PC-9 (cell line): ENCODE measurements at regions not wholly inside any gene's neighbourhood (a gene's known extent, or its start where the extent isn't known, plus 50 kb on each side); places are given as distances from the start of the nearest gene placed in this dataset.
A peak's percentile ranks its signal among the peaks of the same experiment; 100 is the strongest.

Experiments used
- BruUV-seq: library from RNA; stranded (reverse); fragments of 400-500 nt; replicated peaks from 2 replicates; lab custom pipeline; 2021; lab: Mats Ljungman, UMichigan
- CTCF ChIA-PET: fragments of 300-600 bp; sonication (Branson Sonifier 250); formaldehyde crosslinking; loops from one replicate; lab custom pipeline; 2022; ENCODE audit warnings: antibody characterized with exemption; lab: Charles Lee
- POLR2A ChIA-PET: fragments of 300-600 bp; sonication (Branson Sonifier 250); formaldehyde crosslinking; loops from one replicate; lab custom pipeline; 2022; ENCODE audit warnings: antibody characterized with exemption; ENCODE audit not compliant: unreplicated experiment; lab: Charles Lee
- DNase-seq, 2 experiments: peaks; one replicate each; pipeline versions ENCODE4 v3.0.0 to v3.0.0-alpha.2; 2015 to 2022; ENCODE audit warnings: mixed read lengths in 1 of 2
- H2AFZ ChIP-seq: fragments of 200-600 bp; sonication (generic); 2 replicates; pipeline ENCODE4 v1.8.1; 2017; ENCODE audit warnings: antibody characterized with exemption
- H3F3A ChIP-seq: fragments of 200-600 bp; sonication (generic); 2 replicates; pipeline ENCODE4 v1.8.1; 2017; ENCODE audit warnings: antibody characterized with exemption, mild to moderate bottlenecking, low read depth; ENCODE audit not compliant: insufficient read depth
- H3K27ac ChIP-seq: fragments of 200-600 bp; sonication (generic); 2 replicates; pipeline ENCODE4 v1.6.1; 2016; ENCODE audit warnings: mixed run types
- H3K27me3 ChIP-seq: fragments of 200-600 bp; sonication (generic); 2 replicates; pipeline ENCODE4 v1.6.1; 2016; ENCODE audit warnings: low read depth, mixed run types; ENCODE audit not compliant: insufficient read depth
- H3K36me3 ChIP-seq: fragments of 200-600 bp; sonication (generic); 2 replicates; pipeline ENCODE4 v1.6.1; 2016; ENCODE audit warnings: low read depth, mixed run types
- H3K4me1 ChIP-seq: fragments of 200-600 bp; sonication (generic); replicated peaks from 2 replicates; pipeline ENCODE4 v1.6.1; 2016; ENCODE audit warnings: mixed run types; ENCODE audit not compliant: insufficient read depth
- H3K4me2 ChIP-seq: fragments of 200-600 bp; sonication (generic); 2 replicates; pipeline ENCODE4 v1.6.1; 2017; ENCODE audit warnings: mixed run types
- H3K4me3 ChIP-seq: fragments of 200-600 bp; sonication (generic); 2 replicates; pipeline ENCODE4 v1.6.1; 2016; ENCODE audit warnings: mixed run types
- H3K79me2 ChIP-seq: fragments of 200-600 bp; sonication (generic); 2 replicates; pipeline ENCODE4 v1.6.1; 2017; ENCODE audit warnings: low read depth, mixed run types
- H3K9me2 ChIP-seq: fragments of 200-600 bp; sonication (generic); 2 replicates; pipeline ENCODE4 v1.8.1; 2017; ENCODE audit warnings: mild to moderate bottlenecking; ENCODE audit not compliant: insufficient read depth
- H3K9me3 ChIP-seq: fragments of 200-600 bp; sonication (generic); 2 replicates; pipeline ENCODE4 v1.8.1; 2016; ENCODE audit warnings: low read depth; ENCODE audit not compliant: insufficient read depth
- H4K20me1 ChIP-seq: fragments of 200-600 bp; sonication (generic); 2 replicates; pipeline ENCODE4 v1.8.1; 2017; ENCODE audit not compliant: insufficient read depth
- CTCF ChIP-seq: fragments of 200-600 bp; sonication (generic); conservative IDR thresholded peaks from 2 replicates; pipeline ENCODE4 v1.6.1; 2017; ENCODE audit warnings: mixed run types, antibody characterized with exemption, mild to moderate bottlenecking, moderate library complexity
- EZH2 ChIP-seq: fragments of 200-600 bp; sonication (generic); IDR thresholded peaks from 2 replicates; pipeline ENCODE4 v1.8.0; 2017; ENCODE audit warnings: antibody characterized with exemption, low read depth
- intact Hi-C: fragments of 100-400 bp; cut with micrococcal nuclease; formaldehyde crosslinking; loops from one replicate; pipeline ENCODE4 v1.10.0; 2022; ENCODE audit not compliant: unreplicated experiment

DNA sequence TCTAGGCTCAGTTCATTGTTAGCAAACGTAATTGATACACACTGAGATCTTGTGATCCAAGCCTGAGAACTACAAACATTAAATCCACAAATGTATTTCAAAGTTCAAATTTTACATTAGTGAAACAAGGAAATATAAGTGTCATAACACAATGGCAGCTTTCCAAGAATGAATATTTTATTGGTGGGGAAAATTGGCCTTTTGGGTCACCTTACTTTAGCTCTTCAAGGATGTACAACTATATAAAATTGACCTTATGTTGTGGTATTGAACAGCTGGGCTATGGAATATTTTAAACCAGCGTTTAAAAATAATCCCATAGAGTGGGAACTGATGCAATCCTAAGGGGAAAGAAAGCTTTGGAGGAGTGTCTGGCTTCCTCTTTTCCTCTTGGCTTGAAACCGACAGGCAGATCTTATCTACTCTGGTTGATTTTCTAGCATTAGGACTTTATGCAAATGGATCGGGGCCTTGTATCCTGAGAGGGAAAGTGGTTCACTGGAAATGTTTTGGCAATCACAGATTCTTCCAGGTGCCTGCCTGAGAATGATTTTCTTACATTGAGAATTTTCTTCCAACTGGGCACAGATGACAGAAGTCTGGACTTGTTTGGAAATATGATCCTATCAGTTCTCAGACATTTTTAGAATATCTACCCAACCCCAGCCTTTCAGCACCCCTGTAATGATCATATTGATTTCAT, 184.8 kb upstream of the ECI2 start:
- peaks cover 32% of the 10 kb centered on the region for H3F3A ChIP-seq
- TF ChIP-seq CTCF (no peak), EZH2 (no peak)
- no peaks in the 10 kb centered on the region for H4K20me1 ChIP-seq
- H2AFZ ChIP-seq, result no peak overlapping the region
- H3K4me3 ChIP-seq, result no peak overlapping the region
- H3K9me3 ChIP-seq, result no peaks in the 10 kb centered on the region
- no peaks in the 10 kb centered on the region for H3K36me3 ChIP-seq
- H3K9me2 ChIP-seq, result no peaks in the 10 kb centered on the region
- ChIA-PET CTCF (interaction anchor here (0.6 kb wide), 1 partner anchor 385 kb away, joined by 3 read pairs; no protein-coding TSS in a partner anchor), POLR2A (no interaction called here)
- intact Hi-C loops, result loop anchor here (1.0 to 10.0 kb wide), 4 partner anchors 38 to 412 kb away; no protein-coding TSS in a partner anchor
- peaks cover 56% of the 10 kb centered on the region for H3K4me1 ChIP-seq
- peak overlapping the region; percentile 62 for H3K4me2 ChIP-seq
- no peaks in the 10 kb centered on the region for H3K27me3 ChIP-seq
- DNase-seq, result peak; percentile 38 to 84
- H3K27ac ChIP-seq, result peak overlapping the region; percentile 97
- BruUV-seq, result no TSS peak
- H3K79me2 ChIP-seq, result no peaks in the 10 kb centered on the region

DNA sequence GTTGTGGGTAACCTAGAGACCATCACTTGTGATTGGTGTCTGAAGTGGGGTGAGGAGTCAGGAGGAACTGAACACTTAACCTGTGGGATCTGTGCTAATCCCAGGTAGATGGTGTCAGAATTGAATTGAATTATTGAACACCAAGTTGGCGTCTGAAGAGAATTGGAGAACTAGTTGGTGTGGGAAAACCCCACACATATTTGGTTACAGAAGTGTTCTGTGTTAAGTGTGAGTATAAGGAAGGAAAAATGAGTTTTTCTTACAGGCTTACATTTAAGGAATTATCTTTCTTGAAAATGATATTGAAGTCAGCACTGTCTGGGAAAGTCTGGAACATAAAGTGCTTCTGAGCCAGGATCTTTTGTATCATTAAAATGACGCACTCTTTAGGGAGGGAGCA, 182.9 kb upstream of the ECI2 start:
- Histone ChIP-seq H3K27ac (no peak overlapping the region), H2AFZ (no peak overlapping the region), H3K4me3 (no peak overlapping the region), H4K20me1 (no peaks in the 10 kb centered on the region), H3K36me3 (no peaks in the 10 kb centered on the region), H3F3A (peaks cover 36% of the 10 kb centered on the region), H3K9me2 (no peaks in the 10 kb centered on the region), H3K4me1 (peaks cover 64% of the 10 kb centered on the region), H3K9me3 (no peaks in the 10 kb centered on the region), H3K79me2 (no peaks in the 10 kb centered on the region), H3K27me3 (no peaks in the 10 kb centered on the region), H3K4me2 (no peak overlapping the region)
- POLR2A ChIA-PET, result no interaction called here
- CTCF ChIA-PET, result no interaction called here
- DNase-seq, result no peak
- intact Hi-C loops, result loop anchor here (5.0 to 10.0 kb wide), 2 partner anchors 136 to 414 kb away; no protein-coding TSS in a partner anchor
- TF ChIP-seq EZH2 (no peak), CTCF (no peak)
- BruUV-seq, result no TSS peak

- H3K9me2 ChIP-seq, result no peaks in the 10 kb centered on the region
- no peaks in the 10 kb centered on the region for H3K79me2 ChIP-seq
- H3K27ac ChIP-seq, result no peak overlapping the region
- CTCF ChIA-PET, result interaction anchor here (1.0 kb wide), 1 partner anchor 72 kb away, joined by 3 read pairs; no protein-coding TSS in a partner anchor
- peak; percentile 45 to 51 for DNase-seq
- POLR2A ChIA-PET, result interaction anchor here (1.1 kb wide), 1 partner anchor 458 kb away, joined by 8 read pairs; no protein-coding TSS in a partner anchor
- H3K4me3 ChIP-seq, result no peak overlapping the region
- H3K36me3 ChIP-seq, result no peaks in the 10 kb centered on the region
- H3K4me1 ChIP-seq, result peaks cover 61% of the 10 kb centered on the region
- H3K9me3 ChIP-seq, result peaks cover 10% of the 10 kb centered on the region; the same call in 1 of the 2 replicates
- BruUV-seq, result no TSS peak
- H3K4me2 ChIP-seq, result no peak overlapping the region
- H3F3A ChIP-seq, result peaks cover 35% of the 10 kb centered on the region
- intact Hi-C loops, result loop anchor here (5.0 to 10.0 kb wide), 2 partner anchors 138 to 415 kb away; no protein-coding TSS in a partner anchor
- no peaks in the 10 kb centered on the region for H3K27me3 ChIP-seq
- TF ChIP-seq EZH2 (no peak), CTCF (no peak)
- no peak overlapping the region for H2AFZ ChIP-seq
- no peaks in the 10 kb centered on the region for H4K20me1 ChIP-seq
Measured at GRCh38 chr6:4316867-4317400, 181.6 kb upstream of the ECI2 start.
